Neural crest cell (in vitro differentiated cells): ENCODE measurements at regions not wholly inside any gene's neighbourhood (a gene's known extent, or its start where the extent isn't known, plus 50 kb on each side); places are given as distances from the start of the nearest gene placed in this dataset.

Experiments
- DNase-seq: peaks from one replicate; pipeline ENCODE4 v3.0.0; 2021; ENCODE audit warnings: low read depth, mixed read lengths, low spot score
- H3K27ac Mint-ChIP-seq: one replicate; pipeline ENCODE4 v1.8.0; 2021; ENCODE audit warnings: mild to moderate bottlenecking, mixed read lengths; ENCODE audit not compliant: unreplicated experiment
- H3K27me3 Mint-ChIP-seq: 2 replicates; pipeline ENCODE4 v1.8.0; 2021; ENCODE audit warnings: low read depth, mild to moderate bottlenecking, mixed read lengths
- H3K36me3 Mint-ChIP-seq: 2 replicates; pipeline ENCODE4 v1.8.0; 2021; ENCODE audit warnings: low read depth, mild to moderate bottlenecking, mixed read lengths
- H3K4me1 Mint-ChIP-seq: 2 replicates; pipeline ENCODE4 v1.8.0; 2021; ENCODE audit warnings: mixed read lengths
- H3K4me3 Mint-ChIP-seq: one replicate; pipeline ENCODE4 v1.8.0; 2021; ENCODE audit warnings: mild to moderate bottlenecking, mixed read lengths
- H3K9me3 Mint-ChIP-seq: 2 replicates; pipeline ENCODE4 v1.8.0; 2021; ENCODE audit warnings: mixed read lengths
- TF ChIP-seq, protein P1 (sequence below): fragments of 200-600 bp; sonication (generic); conservative IDR thresholded peaks from 2 replicates; pipeline ENCODE4 v1.5.0; 2021; ENCODE audit warnings: antibody characterized with exemption, mild to moderate bottlenecking

DNA sequence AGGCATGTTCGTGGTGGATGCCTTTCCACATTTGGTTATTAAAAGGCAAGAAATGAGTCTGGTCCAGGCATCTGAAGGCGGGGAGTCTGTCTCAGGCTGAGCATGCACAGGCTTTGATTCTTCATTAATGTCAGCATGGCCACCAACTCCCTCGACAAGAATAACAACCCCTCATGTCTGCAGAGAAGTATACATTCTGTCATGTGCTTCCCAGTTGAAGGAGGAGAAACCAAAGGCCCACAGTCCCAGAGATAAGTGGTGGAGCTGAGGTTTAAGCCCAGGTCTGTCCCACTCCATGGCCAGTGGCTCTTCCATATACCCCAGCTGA is 61.6 kb upstream of the LAPTM5 start:
- no peaks in the 10 kb centered on the region for H3K9me3 Mint-ChIP-seq
- H3K27me3 Mint-ChIP-seq = no peaks in the 10 kb centered on the region
- H3K27ac Mint-ChIP-seq = no peak overlapping the region
- H3K36me3 Mint-ChIP-seq = no peaks in the 10 kb centered on the region
- peaks cover 23% of the 10 kb centered on the region for H3K4me1 Mint-ChIP-seq
- no peak for DNase-seq
- no peak overlapping the region for H3K4me3 Mint-ChIP-seq
- TF ChIP-seq, protein P1, sequence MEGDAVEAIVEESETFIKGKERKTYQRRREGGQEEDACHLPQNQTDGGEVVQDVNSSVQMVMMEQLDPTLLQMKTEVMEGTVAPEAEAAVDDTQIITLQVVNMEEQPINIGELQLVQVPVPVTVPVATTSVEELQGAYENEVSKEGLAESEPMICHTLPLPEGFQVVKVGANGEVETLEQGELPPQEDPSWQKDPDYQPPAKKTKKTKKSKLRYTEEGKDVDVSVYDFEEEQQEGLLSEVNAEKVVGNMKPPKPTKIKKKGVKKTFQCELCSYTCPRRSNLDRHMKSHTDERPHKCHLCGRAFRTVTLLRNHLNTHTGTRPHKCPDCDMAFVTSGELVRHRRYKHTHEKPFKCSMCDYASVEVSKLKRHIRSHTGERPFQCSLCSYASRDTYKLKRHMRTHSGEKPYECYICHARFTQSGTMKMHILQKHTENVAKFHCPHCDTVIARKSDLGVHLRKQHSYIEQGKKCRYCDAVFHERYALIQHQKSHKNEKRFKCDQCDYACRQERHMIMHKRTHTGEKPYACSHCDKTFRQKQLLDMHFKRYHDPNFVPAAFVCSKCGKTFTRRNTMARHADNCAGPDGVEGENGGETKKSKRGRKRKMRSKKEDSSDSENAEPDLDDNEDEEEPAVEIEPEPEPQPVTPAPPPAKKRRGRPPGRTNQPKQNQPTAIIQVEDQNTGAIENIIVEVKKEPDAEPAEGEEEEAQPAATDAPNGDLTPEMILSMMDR = no peak

DNA sequence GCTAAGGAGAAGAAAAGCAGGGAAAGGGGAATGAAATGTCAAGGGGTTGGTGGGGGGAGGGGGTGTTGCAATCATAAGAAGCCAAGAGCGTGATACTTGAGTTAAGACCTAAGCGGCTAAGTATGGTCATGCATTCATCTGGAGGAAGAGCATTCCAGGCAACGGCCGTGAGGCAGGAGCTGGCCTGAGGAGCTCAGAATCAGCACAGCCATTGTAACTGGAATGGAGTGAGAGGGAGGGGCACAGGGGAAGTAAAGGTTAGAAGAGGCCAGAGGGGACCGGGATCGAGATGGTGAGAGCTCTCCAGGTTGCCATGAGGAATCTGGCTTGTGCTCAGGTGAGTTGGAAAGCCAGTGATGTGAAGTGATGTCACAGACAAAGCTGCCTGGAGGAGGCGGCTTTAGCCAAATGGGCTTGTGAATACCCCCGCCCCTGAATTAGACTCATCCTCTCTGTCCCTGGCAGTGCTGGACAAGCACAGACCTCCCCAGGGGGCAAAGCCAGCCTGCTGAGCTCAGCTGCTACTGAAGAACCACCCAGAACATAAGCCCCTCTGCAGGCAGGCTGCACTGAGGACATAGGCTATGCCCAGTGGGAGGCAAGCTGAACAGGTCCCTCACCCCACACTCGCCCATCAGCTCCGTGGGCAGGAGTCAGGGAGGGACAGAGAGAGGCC is 61.1 kb upstream of the LAPTM5 start:
- Mint-ChIP-seq H3K36me3 (no peaks in the 10 kb centered on the region), H3K27me3 (no peaks in the 10 kb centered on the region), H3K4me3 (peak overlapping the region; percentile 56), H3K27ac (peak overlapping the region; percentile 78), H3K4me1 (peaks cover 18% of the 10 kb centered on the region), H3K9me3 (no peaks in the 10 kb centered on the region)
- TF ChIP-seq, protein P1 = no peak
- DNase-seq = no peak

DNA sequence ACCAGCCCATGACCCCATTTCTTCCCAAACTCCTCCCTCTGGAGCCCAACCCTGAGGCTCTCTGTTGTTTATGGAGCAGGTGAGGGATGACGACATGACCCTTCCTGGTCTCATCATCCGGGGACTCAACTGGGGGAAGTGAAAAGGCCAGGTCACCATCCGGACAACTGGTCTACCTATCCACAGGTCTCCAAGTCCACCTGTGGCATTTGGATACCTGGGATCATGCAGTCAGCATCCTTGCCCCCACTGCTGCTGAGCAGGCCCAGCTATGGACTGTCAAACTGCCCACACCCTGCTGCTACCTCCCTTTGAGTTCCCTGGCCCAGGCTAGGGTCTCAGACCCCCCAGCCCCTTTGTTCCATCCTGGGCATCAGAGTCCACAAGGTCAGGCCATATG is 60.0 kb upstream of the LAPTM5 start:
- Mint-ChIP-seq H3K36me3 (no peaks in the 10 kb centered on the region), H3K27ac (no peak overlapping the region), H3K27me3 (no peaks in the 10 kb centered on the region), H3K9me3 (no peaks in the 10 kb centered on the region), H3K4me3 (peak overlapping the region; percentile 56), H3K4me1 (peaks cover 17% of the 10 kb centered on the region)
- TF ChIP-seq, protein P1 = no peak
- DNase-seq = no peak

DNA sequence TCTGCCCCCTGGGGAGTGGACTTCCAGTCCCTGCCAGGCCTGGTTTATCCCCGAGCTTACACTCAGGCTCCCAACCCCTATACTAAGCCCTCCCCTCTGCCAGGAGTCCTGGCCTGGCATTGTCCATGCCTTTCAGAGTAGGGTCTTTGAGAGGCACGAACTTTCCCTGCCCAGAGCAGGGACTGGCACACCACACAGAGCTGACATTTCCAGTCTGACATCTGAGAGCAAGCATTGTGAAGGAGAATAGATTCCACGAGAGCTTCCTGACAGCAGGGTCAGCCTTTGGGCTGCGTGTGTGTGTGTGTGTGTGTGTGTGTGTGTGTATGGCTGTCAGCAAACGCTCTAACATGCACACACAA is 59.5 kb upstream of the LAPTM5 start:
- Mint-ChIP-seq H3K4me3 (peak overlapping the region; percentile 33), H3K4me1 (peaks cover 18% of the 10 kb centered on the region), H3K36me3 (no peaks in the 10 kb centered on the region), H3K27ac (peak overlapping the region; percentile 54), H3K27me3 (no peaks in the 10 kb centered on the region), H3K9me3 (no peaks in the 10 kb centered on the region)
- TF ChIP-seq, protein P1 = no peak
- no peak for DNase-seq

DNA sequence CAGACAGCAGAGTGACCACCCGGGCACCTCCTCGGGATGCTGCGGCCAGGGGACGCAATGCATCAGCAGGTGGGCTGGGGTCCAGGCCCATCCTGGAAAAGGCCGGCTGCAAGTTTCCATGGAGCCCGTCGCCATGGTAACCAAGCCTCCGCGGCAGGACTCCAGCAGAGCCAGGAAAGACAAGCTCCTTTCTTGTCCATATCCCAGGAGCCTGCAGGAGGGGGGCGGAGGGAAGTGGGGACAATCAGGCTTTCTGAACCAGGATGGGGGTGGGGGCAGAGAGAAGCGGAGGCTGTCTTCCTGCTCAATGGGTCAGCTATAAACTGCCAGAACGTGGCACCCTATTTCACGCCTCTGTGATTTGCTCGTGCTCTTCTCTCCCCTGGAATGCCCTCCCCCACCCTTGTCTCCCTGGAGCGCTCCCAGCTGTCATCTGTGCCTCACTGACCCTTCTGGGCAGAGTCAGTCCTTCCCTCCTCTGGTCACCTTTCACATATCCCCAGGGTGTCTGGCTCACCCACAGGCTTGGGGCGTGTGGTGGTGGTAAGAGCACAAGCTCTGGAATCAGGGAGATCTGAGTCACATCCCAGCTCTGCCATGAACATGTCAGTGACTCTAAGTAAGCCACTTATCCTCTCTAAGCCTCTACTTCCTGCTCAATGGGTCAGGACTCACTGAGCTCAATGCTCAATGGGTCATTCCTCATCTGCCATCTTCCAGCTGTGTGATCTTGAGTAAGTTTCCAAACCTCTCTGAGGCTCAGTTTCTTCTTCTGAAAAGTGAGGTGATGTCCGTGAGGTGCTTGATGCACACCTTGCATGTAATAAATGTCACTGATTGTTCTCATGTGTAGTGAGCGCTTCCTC is 58.9 kb upstream of the LAPTM5 start:
- peak overlapping the region; percentile 33 for H3K4me3 Mint-ChIP-seq
- H3K4me1 Mint-ChIP-seq = peaks cover 16% of the 10 kb centered on the region
- H3K36me3 Mint-ChIP-seq = no peaks in the 10 kb centered on the region
- H3K27ac Mint-ChIP-seq = peak overlapping the region; percentile 54
- peak; percentile 93 for DNase-seq
- H3K9me3 Mint-ChIP-seq = no peaks in the 10 kb centered on the region
- H3K27me3 Mint-ChIP-seq = no peaks in the 10 kb centered on the region
- TF ChIP-seq, protein P1 = no peak
